CD4-positive, alpha-beta T cell treated with Interleukin-4 for 4 hours (primary cell): ENCODE measurements at regions not wholly inside any gene's neighbourhood (a gene's known extent, or its start where the extent isn't known, plus 50 kb on each side); places are given as distances from the start of the nearest gene placed in this dataset.
"Not testable (repeated sequence)": the region's sequence is repeated elsewhere in the genome, so short reads cannot be mapped to it uniquely, and the experiment has no call there.

ENCODE experiments used
- DNase-seq: peaks from one replicate; pipeline ENCODE4 v3.0.0-alpha.2; 2020

DNA sequence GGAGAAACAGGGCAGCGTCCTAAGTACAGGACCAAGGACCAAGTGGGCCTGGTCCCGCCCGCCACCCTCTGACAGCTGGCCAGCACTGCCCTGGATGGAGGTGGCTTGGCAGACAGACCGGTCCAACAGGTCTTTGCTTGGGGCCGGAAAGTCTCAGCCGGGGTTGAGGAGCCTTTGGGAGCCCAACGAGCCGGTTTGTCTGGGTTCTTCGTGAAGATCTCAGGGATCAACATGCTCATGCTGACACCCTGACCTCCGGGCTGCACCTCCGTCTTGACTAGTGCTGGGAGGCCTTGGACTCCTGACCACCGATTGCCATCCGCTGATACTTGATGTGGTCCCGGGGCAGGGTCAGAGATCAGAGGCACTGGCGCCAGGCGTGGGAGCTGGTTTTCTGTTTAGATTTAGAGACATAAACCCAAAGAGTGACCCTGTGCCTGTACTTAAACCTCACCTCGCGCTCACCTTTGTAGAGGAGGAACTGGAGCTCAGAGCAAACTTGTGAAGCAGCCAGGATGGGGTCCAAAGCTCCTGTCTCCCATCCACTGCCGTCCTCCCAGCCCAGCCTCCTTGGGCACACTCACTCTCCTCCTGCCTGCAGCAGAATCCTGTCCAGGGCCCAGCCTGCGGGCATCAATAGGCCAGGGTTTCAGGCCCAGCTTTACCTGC, 92.1 kb upstream of the GSE1 start:
- no peak for DNase-seq

GRCh38 chr16:85521552-85522307, 91.4 kb upstream of the GSE1 start:
- no peak for DNase-seq

DNA sequence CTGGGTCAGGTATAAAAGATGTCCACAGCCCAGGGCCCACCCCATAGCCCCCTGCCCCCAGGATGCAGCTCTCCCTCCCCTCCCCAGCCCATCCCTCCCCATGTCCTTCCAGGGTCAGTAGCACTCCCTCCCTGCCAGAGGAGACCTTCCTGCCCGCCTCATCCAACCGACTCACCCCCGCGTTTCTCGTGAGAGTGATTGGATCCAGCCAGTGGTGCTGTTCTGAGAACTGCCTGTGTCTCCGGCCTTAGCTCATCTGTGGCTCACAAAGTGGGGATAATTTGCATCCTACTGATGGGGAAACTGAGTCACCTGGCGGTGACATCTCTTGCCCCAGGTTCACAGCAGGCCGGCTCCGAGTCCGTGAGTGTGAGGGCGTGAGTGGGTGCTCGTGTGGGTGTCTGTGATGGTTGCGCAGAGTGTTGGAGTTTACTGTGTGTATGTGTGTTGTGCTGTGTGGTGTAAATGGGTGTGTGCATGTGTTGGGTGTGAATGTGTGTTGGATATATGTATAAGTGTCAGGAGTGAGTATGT, 90.7 kb upstream of the GSE1 start:
- no peak for DNase-seq

DNA sequence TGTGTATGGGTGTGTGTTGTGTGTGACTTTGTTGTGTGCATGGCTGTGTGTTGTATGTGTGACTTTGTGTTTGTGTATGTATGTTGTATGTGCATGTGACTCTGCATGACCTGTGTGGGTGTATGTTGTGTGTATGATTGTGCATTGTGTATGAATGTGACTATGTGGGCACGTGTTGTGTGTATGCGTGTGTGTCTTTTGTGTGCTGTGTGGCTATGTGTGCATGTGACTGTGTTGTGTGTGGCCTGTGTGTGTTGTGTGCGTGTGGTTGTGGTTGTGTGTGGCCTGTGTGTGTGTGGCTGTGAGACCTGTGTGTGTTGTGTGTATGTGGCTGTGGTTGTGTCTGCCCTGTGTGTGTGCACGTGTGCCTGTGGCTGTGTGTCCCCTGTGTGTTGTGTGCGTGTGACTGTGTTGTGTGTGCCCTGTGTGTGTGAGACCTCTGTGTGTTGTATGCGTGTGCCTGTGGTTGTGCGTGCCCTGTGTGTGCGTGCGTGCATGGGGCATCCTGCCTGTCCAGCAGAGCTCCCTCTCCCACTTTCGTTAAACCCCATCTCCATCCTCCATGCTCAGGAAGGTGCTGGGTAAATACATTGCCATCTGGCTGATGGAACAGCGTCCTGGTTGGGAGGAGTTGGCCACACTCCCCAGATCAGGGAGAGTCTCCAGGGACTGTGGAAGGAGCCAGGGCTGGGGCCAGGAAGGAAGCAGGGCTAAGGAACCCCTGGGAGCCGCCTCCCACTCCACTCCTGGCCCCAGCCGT, 90.1 kb upstream of the GSE1 start:
- DNase-seq = no peak

- DNase-seq = no peak
These were observed 89.3 kb upstream of the GSE1 start for GRCh38 chr16:85523602-85524364.

DNA sequence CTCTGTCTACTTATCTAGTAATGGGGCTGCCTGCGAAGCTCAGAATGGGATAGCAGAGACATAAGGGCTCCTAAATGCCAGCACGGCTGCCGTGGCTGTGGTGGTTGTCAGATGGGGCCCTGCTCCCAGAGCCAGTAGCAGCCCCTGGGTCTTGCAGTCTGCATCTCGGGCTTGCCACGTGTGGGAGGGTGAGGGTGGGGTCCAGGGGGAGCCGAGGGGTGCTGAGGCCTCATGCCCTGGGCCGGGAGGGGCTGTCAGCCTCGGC, 88.8 kb upstream of the GSE1 start:
- DNase-seq = no peak

GRCh38 chr16:85524630-85525419, 88.3 kb upstream of the GSE1 start:
- DNase-seq = no peak

GRCh38 chr16:85525420-85526184, 87.5 kb upstream of the GSE1 start:
- no peak for DNase-seq

- DNase-seq = no peak
These were observed 86.7 kb upstream of the GSE1 start for GRCh38 chr16:85526185-85526974.

- DNase-seq = no peak
These were observed 85.9 kb upstream of the GSE1 start for GRCh38 chr16:85527042-85527766.

GRCh38 chr16:85527767-85528297, 85.3 kb upstream of the GSE1 start:
- no peak for DNase-seq

DNA sequence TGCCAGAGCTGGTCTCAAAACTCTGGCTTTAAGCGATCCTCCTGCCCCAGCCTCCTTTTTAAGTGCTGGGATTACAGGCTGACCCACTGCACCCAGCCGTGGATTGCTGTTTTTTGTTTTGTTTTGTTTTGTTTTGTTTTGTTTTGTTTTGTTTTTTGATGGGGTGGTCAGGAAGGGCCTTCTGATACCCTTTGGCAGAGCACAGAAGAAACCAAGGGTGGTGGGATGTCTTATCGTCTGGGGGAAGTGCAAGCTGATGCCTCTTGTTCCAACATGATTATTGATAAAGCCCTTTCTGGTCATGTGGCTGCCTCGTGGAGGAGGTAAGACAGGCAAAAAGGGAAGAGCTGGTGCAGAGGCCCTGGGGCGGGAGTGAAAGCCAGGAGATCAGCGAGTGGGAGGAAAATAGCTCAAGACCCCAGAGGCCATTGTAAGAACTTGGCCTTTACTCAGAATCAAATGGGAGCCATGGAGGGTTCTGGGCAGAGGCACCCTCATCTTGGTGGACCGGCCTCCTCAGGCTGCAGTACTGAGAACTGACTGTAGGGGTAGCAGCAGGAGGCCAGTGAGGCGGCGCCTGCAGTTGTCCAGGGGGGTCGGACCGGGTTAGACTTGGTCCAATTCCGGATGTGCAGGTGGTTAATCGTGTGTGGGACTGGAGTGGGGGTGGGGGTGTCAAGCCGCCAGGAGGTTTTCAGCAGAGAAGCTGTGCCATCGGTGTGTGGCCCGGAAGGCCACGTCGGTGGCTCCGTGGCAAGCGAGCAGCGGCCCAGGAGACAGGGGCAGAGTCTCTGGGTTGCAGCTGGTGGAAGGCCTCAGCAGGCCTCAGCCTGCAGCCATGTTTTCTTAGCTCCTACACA, 84.4 kb upstream of the GSE1 start:
- no peak for DNase-seq

DNA sequence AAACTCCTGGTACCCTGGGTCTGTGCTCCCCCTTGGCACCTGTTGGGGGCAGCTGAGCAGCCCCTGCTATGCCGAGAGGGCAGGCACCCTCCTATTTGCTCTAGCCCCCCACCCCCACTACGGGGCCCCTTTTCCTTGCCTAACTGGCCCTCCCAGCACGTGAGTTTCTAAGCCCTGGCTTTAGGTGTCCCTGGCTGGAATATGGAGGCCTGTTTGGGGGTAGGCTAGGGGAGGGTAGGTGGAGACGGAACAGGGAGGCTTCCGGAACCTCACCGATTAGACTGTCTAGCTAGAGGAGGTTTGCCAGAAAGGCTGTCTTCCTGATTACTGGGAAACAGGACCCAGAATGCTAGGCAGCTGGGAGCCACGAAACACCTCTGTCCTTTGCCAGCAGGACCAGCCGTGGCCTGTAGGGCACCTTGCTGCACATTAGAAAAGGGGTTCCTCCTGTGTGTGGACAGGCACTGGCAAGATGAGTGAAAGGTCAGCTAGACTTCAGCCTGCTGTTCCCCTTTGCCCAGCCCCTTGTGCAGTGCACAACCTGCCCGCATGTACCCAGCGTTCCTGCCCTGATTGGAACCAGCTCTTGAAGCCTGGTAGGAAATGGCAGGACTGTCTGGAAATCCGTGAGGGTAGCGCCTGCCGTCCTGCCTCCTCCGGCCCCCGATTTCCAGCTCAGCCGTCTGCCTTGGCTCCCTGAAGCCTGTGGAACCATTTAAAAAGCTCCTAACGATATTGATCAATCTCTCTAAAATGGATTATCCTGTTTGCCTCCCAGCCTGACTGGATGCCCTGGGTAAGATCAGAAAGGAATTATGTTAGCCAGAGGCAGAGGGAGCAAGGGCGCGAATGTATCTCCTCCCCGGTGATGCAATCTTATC, 83.4 kb upstream of the GSE1 start:
- no peak for DNase-seq

- DNase-seq = no peak
These were observed 82.8 kb upstream of the GSE1 start for GRCh38 chr16:85530370-85530739.

GRCh38 chr16:85531516-85531915, 81.6 kb upstream of the GSE1 start:
- no peak for DNase-seq

DNA sequence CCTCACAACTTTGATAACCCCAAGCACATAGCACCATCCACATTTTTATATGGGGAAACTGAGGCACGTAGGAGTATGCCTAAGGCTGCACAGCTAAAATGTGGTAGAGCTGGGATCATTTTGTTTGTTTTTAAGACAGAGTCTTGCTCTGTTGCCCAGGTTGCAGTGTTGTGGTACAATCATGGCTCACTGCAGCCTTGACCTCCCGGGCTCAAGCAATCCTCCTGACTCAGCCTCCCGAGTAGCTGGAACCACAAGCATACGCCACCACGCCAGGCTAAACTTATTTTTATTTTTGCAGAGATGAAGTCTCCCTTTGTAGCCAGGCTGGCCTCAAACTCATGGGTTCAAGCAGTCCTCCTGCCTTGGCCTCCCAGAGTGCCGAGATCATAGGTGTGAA, 81.0 kb upstream of the GSE1 start:
- no peak for DNase-seq

- DNase-seq = not testable (repeated sequence)
These were observed 79.5 kb upstream of the GSE1 start for GRCh38 chr16:85533593-85533992.
